ENCODE measurements at regions not wholly inside any gene's neighbourhood (a gene's known extent, or its start where the extent isn't known, plus 50 kb on each side); places are given as distances from the start of the nearest gene placed in this dataset.

DNA sequence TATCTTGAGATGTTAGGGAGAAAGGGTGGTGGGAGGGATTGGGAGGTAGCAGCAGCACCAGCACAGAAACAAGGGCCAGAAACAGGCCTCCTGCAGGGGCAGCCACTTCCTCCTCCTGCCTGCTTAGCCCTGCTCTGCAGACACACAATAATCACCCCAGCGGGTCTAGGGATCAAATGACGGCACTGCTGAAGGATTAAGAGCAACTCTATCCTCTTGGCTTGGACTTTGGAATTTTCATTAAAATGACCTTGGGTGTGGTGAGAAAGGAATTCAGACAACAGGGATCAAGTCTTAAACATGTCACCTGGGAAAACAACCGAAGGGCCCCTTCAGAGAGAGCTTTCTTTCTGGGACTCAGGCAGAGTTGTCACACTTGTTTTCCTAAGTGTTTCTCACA, 353.4 kb downstream of the SPRY1 start:
- TF ChIP-seq GATA2 (IDR thresholded peaks at IDR 0.05; ENCODE audit: low read depth, low read length): no peak
- TF ChIP-seq GATA3 (IDR thresholded peaks at IDR 0.05; ENCODE audit: low read depth, low read length): no peak

Data from SH-SY5Y (cell line).